ENCODE measurements at regions not wholly inside any gene's neighbourhood (a gene's known extent, or its start where the extent isn't known, plus 50 kb on each side); places are given as distances from the start of the nearest gene placed in this dataset.
"Not testable (repeated sequence)": the region's sequence is repeated elsewhere in the genome, so short reads cannot be mapped to it uniquely, and the experiment has no call there.

DNA sequence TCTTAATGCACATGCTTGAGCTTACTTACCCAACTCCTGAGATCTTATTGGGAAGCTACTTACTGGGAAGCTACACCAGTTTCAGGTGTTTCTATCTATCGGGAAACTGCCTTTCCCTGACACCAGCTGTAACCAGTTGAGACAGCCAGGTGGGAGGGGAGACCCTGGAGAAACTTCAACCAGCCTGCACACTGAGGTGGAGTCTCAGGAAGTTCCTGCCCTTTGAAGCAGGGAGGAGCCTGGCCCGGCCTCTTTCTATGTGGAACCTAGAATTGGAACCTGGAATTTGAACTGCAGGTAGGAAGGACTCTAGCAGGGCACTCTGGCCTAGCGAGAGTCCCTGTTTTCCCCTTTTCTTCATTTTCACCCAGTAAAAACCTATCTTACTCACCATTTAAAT lies 425.8 kb upstream of the PABPC4L start:
- intact Hi-C loops (cut with micrococcal nuclease): no loop called here

DNA sequence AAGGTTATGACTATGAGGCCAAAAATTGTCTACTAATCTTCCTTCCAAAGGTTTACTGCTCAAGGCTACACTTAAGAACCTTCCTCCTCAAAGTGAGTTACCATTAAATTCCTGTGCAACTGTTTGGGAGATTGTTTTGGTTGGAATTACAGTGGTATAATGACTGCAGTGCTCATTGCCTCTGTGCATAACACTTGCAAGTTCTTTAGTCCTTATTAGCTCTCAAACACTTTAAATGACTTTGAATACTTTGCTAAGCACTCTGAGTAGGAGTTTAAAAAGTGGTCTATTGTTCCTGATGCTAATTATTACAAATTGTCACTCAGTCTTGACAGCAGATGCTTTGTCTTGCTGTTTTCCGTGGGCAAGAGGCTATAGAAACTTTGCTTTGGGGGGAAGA lies 422.8 kb upstream of the PABPC4L start:
- intact Hi-C loops (cut with micrococcal nuclease): no loop called here

DNA sequence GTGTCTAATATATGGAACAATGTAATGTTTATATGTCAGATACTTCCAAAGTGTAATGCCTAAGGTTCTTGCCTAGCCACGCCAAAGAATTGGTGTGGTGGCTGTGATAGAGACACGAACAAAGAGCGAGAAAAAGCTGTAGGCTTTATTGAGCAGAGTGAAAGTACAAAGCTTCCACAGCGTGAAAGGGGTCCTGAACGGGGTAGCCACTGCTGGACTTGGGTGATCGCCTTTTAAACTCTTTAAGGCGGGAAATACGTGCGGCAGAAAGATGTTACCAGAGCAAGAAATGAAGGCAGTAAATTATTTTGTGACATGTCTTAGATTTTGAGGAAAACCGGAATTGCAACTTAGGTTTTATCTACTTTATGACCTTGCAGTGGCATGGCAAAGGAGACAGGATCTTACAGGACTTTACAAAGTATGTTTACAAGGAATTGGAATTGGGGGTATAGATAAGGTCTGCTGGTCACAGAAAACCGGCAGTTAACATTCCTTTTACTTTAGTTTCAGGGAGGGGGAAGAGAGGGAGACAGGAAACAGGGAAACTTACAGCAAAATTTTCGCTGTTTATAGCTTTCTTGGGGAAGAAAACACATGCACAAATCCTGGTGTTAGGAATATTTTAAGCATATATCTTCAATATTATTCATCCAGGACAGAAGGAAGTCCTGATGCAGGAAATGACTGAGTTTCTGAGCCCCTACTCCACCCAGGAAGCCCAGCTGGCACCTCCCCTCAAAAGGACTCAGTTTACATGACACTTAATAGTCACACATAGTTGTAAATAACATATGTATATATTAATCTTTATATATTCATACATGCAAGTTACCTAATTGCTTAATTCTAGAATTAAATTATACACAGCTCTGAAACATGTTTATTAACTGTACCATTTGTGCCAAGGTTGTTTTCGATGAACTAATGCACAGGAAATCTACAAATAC lies 421.3 kb upstream of the PABPC4L start:
- intact Hi-C loops (cut with micrococcal nuclease): not testable (repeated sequence)

DNA sequence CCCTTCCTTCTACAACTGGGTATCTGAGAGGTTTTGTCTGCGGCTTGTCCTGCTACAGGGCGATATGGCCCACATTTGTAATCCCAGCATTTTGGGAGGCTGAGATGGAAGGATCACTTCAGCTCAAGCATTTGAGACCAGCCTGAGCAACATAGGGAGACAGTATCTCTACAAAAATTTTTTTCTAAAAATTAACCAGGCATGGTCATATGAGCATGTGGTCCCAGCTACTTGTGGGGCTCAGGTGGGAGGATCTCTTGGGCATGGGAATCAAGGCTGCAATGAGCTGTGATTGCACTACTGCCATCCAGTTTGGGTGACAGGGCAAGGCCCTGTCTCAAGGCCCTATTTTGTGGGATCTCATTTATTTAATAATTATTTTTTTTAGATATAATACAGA lies 420.6 kb upstream of the PABPC4L start:
- intact Hi-C loops (cut with micrococcal nuclease): no loop called here

DNA sequence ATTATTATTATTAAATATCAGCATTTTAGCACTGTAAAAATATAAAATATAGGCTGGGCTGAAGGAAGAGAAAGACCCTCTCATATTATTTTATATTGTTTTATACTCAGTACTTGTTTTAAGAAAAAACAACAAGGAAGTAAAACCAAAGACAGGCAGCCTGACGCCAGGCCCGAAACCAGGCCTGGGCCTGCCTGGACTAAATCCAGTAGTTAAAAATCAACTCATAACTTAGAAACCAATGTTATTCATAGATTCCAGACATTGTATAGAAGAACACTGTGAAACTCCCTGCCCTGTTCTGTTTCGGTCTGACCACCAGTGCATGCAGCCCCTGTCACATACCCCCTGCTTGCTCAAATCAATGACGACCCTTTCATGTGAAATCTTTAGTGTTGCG lies 420.1 kb upstream of the PABPC4L start:
- intact Hi-C loops (cut with micrococcal nuclease): not testable (repeated sequence)

DNA sequence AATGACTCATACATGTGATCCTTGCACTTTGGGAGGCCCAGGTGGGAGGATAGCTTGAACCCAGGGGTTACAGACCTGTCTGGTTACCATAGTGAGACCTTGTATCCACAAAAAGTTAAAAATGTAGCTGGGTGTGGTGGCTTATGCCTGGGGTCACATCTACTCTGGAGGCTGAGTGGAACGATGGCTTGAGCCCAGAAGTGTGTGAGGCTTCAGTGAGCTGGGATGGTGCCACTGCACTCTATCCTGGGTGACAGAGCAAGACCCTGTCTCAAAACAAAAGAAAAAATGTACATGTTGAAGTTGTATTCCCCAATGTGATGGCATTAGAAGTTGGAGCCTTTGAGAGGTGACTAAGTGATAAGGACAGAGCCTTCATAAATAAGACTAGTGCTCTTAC lies 409.4 kb upstream of the PABPC4L start:
- intact Hi-C loops (cut with micrococcal nuclease): no loop called here

DNA sequence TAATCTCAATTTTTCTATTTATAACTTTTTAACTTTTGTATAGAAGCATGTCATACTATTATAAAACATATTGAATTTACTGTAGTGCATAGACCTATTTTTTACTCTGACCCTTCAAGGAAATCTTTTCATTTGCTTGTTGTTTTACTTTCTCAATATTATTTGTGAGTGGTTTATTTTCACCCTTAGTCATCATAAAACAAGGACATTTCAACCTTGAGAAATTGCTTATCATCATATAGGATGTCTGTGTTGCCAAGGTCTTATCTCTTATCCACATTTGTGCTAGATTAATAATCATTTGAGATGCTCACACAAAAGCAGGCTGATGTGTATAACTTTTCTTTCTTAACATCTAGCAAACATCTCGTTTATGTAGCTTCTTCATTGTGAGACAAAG lies 408.6 kb upstream of the PABPC4L start:
- intact Hi-C loops (cut with micrococcal nuclease): no loop called here

DNA sequence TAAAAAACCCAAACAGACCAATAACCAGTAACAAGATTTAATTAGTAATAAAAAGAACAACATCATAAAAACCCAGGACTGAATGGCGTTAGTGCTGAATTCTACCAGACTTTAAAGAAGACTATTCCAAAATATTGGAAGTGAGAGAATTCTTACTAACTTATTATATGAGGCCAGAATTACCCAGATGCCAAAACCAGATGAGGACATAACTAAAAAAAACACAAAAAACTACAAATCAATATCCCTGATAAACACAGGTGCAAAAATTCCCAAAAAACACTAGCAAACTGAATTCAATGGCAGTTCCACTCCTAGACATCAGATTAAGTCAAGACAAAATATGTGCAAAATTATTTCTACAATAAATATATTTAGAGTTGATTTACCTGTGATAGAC lies 400.1 kb upstream of the PABPC4L start:
- intact Hi-C loops (cut with micrococcal nuclease): no loop called here

DNA sequence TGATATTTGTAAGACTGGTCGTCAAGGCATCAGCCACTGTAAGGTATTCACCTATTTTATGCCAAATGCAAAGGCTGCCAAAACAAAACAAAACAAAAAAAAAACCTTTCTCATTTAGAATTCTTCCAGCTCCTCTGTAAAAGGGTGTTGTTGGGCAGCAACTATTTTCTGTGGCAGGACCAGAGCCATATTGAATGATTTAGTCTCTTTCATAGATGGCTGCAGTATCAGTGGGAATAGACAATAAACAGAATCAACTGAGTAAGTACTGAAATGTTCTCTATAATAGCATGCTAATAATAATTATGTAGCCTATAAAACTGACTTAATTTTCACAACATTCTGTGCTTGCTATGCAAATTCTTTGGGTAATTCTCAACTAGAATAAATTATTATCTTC lies 389.7 kb upstream of the PABPC4L start:
- intact Hi-C loops (cut with micrococcal nuclease): no loop called here

DNA sequence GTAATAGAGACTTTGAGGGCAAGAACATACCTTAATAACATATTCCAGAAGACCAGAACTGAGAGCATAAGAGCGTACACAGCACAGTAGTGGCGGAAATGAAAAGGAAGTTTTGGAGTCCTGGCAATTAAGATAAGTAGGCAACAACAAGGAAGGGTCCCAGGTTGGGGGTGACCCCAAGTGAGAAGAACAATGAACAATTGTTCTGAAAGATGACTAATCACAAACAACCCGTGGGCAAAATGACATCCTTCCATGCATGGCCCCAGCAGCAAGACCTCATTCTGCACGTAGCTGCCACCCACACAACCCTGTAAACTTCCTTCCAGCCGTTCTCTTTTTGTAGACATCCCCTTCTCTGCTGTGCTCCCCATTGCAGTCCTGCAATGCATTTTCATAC lies 384.4 kb upstream of the PABPC4L start:
- intact Hi-C loops (cut with micrococcal nuclease): no loop called here

DNA sequence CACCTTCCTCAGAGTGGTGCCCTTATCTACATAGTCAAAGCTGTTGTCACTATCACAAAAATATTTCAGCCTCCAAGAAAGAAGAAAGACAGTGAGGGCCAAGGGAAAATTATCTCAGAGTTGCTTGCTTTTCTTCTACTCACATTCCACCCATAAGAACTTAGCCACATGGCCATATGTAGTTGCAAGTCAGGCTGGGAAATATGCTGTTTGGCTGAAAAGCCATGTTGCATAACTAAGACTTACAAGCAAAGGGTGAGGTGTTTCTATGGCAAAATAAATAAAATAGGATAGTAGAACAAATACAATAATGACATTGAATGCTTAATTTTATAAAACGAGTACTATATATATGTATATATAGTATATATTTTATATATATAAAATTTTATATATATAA lies 365.9 kb upstream of the PABPC4L start:
- intact Hi-C loops (cut with micrococcal nuclease): no loop called here

DNA sequence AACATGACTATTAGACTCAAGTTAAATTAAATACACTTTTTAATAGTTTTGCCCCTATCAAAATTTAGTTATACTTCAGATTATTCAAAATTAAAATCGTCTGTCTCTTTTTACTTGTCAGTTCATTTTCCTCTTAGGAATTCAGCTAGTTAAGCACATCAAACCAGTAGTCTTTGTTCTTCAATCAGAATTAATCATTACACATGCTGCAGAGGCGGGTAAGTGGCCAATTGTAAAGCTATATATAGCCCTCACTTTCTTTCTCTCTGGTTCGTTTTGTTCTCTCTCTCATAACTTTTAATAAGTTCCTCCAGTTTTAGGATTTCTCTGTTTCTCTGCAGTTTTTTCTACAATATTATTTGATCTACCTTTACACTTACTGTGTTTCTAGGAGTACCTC lies 359.1 kb upstream of the PABPC4L start:
- intact Hi-C loops (cut with micrococcal nuclease): no loop called here

DNA sequence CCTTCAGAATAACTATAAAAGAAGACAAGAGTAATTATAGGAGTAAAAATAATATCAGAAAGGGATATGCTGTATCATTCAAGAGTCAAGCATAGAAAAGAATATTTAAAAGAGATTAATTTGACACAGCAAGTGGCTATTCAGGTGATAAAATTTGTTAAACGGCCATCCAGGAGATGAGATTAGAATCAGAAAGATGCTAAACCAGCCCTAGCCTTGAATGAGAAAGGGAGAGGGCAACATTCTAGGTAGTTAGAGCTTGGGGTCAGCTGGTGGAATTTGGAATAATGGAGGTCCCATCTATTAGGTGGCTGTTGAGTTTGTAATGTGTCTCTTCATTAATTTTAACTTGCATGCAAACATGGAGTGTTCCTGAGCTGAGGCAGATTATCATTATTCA lies 350.5 kb upstream of the PABPC4L start:
- intact Hi-C loops (cut with micrococcal nuclease): no loop called here

DNA sequence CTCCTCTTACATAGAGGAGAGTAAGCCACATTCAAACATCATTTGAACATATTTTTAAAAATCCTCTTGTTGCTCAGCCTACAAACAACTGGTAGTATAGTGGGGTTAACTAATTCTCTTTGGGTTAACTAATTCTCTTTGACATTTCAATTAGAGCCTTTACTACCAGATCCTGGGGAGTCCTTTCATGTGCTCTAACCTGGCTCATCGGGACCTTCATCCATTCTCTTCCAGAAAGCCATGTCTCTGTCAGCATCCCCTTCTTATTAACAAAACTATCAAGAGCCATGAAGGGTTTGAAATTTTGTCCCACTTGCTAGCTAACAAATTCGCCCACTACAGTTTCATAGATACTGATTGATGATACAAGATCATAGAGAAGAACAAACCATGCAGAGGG lies 349.8 kb upstream of the PABPC4L start:
- intact Hi-C loops (cut with micrococcal nuclease): no loop called here

DNA sequence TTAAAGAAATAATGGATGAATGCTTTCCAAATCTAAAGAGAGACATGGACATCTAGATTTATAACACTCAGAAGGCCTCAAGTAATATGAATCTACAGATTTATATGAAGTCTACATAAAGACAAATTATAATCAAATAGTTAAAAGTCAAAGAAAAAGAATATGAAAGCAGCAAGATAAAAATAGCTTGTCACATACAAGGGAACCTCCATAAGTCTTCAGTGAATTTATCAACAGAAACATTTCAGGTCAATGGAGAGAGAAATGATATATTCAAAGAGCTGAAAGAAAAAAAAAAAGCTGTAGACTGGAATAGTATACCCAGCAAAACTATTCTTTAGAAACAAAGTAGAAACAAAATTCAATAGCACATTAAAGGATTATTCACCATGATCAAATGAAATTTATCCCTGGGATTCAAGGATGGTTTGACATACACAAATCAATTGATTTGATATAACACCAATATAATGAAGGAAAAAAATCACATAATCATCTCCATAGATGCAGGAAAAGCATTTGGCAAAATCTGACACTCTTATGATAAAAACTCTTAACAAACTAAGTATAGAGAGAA lies 346.6 kb upstream of the PABPC4L start:
- intact Hi-C loops (cut with micrococcal nuclease): no loop called here

DNA sequence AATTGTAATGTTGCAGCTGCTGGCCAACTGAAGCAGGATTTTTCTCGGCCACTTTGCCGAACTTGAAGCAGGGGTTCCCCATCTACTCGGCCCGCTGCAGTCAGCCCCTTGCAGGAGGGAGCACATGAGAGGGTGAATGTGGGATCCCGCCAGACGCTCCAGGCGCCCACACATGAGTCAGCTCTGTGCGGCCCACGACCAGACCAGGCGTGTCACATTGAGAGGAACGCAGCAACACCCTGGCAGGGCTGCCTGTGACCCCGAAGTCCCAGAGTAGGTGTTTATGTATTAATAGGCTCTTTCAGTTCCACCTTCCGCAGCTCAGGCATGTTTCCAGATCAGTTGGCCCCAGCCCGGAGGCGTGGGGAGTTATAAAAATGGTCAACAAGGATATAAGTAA lies 344.7 kb upstream of the PABPC4L start:
- intact Hi-C loops (cut with micrococcal nuclease): no loop called here

DNA sequence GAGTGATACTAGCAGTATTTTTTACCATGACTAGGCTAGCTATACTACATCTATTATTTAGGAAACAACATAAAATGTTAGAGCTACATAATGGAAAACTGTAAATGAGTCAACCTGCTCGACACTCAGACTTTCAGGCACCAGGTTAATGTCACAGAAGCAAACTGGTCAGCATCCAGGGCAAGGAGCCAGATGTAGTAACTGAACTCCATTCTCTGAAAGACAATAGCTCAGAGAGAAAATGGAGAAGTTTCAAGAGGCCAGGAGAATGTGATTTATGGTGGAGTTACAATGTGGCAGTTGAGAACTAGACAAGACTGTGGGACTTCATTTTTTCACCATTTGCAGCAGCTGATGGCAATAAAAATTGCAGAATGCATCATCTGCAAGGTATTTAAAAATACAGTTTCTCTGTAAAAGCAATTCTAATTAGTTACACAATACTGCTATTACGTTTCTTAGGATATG lies 342.7 kb upstream of the PABPC4L start:
- intact Hi-C loops (cut with micrococcal nuclease): no loop called here

DNA sequence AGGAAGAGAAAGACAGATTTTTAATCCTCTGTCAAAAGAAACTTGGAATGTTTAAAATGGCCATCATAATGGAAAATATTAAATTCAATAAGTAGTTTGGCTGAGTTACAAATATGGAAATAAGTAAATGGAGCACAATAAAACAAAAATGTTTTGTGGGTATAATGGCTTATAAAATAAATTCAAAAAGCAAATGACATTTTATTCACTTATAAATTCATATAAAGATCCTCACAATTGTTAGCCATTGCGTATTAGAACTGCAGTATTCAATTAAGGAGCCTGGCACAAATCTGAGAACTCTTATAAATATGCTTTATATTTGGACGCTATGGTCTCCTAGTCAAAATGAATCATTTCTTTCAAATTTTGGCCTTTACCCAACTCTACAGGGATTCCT lies 339.0 kb upstream of the PABPC4L start:
- intact Hi-C loops (cut with micrococcal nuclease): no loop called here

DNA sequence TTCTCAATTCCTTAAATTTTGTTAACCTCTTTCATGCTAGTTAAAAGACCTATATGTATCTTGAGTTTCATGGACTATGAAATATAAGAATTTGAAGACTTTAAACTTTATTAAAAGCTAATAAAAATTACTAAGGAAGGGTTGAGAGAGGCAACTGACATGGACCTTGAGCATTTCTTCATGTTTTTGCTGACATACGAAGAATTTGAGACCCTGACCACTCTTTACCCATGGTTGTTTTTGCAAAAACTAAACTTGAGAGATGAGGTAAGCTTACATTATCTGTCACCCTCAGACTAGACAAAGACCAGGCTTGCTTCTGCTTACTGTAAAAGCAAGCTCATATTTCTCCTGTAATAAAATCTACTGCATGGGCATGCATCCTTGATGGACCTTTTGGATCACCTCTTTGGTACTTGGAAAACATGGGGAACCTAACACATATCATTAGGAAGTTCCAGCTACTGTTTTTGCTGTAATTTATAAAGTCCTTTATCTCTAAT lies 338.2 kb upstream of the PABPC4L start:
- intact Hi-C loops (cut with micrococcal nuclease): no loop called here

DNA sequence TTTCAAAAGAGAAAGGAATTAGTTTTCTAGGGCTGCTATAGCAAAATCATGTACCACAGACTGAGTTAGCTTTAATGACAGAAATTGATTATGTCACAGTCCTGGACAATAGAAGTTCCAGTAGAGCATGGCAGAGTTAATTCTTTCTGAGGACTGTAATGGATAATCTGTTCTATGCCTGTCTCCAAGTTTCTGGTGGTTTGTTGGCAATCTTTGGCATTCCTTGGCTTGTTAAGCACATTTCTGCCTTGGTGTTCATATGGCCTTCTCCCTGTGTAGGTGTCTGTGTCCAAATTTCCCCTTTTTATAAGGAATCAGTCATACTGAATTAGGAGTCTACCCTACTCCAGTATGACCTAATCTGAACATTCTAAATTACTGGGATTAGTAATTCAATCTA lies 336.1 kb upstream of the PABPC4L start:
- intact Hi-C loops (cut with micrococcal nuclease): no loop called here

DNA sequence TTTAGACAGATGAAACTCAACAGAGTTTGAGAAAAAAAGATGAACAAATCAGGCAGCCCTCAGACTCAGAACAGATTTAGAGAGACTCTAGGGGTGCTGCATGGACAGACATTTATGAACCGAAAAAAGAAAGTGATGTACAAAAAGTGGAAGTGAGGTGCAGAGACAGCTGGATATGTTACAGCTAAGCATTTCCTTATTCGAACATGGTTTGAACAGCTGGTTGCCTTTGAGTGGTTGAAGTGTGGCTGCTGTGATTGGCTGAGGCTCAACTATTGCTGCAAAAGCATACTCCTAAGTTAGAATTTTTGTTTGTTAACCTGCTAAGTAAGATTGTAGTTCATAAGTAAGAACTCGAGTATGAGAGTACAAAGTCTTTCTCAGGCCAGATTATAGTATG lies 331.5 kb upstream of the PABPC4L start:
- intact Hi-C loops (cut with micrococcal nuclease): no loop called here

DNA sequence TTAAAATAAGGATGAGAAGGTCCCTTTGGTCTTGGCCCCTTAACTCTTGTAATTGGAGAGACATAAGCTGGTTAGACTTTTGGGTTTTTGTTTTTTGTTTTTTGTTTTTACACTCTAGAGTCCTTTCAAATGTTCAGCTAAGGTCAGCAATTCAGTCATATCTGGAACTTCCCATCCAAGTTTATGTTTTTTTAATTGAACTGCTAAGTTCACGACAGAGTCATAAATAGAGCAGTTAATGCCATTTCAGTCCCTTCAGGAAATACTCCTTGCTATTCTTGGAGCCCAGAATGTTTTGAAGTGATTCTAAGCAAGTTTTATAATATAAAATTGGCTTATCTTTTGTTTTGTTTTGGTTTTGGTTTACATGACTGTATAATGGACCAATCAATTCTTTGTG lies 329.4 kb upstream of the PABPC4L start:
- intact Hi-C loops (cut with micrococcal nuclease): no loop called here

DNA sequence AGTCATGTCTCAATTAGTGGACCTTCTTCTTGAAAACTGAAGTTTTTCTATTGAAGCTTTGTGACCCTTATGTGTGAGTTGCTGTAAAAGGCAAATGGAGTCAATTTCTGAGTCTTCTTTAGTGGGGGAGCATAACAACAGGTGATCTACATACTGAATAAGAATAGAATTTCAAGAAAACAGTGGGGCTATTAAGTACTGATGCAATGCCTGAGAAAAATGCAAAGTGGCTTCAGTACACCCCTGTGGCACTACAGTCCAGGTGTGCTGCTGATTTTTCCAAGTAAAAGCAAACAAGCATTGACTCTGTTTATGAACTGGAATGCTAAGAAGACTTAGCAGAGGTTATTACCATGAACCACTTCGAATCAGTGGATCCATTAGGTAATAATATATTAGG lies 328.0 kb upstream of the PABPC4L start:
- intact Hi-C loops (cut with micrococcal nuclease): no loop called here

All from T-helper 2 cell treated with Interferon-gamma antibody and Interleukin-4, amounts not matched to agents 100 ng/mL and 5 ng/mL, for 36 hours (primary cell).